ENCODE measurements at regions not wholly inside any gene's neighbourhood (a gene's known extent, or its start where the extent isn't known, plus 50 kb on each side); places are given as distances from the start of the nearest gene placed in this dataset.
"Not testable (repeated sequence)": the region's sequence is repeated elsewhere in the genome, so short reads cannot be mapped to it uniquely, and the experiment has no call there.

GRCh38 chr16:80104401-80104800, 436.4 kb upstream of the DYNLRB2 start:
- no peak for FAIRE-seq
- no peak for DNase-seq (ENCODE audit: insufficient read length, low spot score)
- no peak for TF ChIP-seq PAX5 (IDR thresholded peaks at IDR 0.05; ENCODE audit: insufficient read depth, low read length, severe bottlenecking)
- no peak for TF ChIP-seq POLR2A (IDR thresholded peaks at IDR 0.05; ENCODE audit: low read depth, low read length)
- no peak for TF ChIP-seq TAF1 (IDR thresholded peaks at IDR 0.05; ENCODE audit: low read depth, low read length)
- no peak for TF ChIP-seq SPI1 (IDR thresholded peaks at IDR 0.05; ENCODE audit: low read depth, low read length)

GRCh38 chr16:80103463-80103862, 437.3 kb upstream of the DYNLRB2 start:
- DNase-seq (ENCODE audit: insufficient read length, low spot score) (no peak), FAIRE-seq (no peak)
- no peak for TF ChIP-seq TAF1 (IDR thresholded peaks at IDR 0.05; ENCODE audit: low read depth, low read length)
- no peak for TF ChIP-seq PAX5 (IDR thresholded peaks at IDR 0.05; ENCODE audit: insufficient read depth, low read length, severe bottlenecking)
- TF ChIP-seq POLR2AphosphoS5 (IDR thresholded peaks at IDR 0.05; ENCODE audit: low read depth, low read length): no peak
- no peak for TF ChIP-seq POLR2A (IDR thresholded peaks at IDR 0.05; ENCODE audit: low read depth, low read length)
- TF ChIP-seq POU2F2 (IDR thresholded peaks at IDR 0.05; ENCODE audit: low read depth, low read length): no peak
- no peak for TF ChIP-seq SPI1 (IDR thresholded peaks at IDR 0.05; ENCODE audit: low read depth, low read length)

GRCh38 chr16:80100846-80101451, 439.8 kb upstream of the DYNLRB2 start:
- TF ChIP-seq TAF1 (IDR thresholded peaks at IDR 0.05; ENCODE audit: low read depth, low read length) (no peak), POLR2AphosphoS5 (IDR thresholded peaks at IDR 0.05; ENCODE audit: low read depth, low read length) (no peak), POLR2A (IDR thresholded peaks at IDR 0.05; ENCODE audit: low read depth, low read length) (no peak), POU2F2 (IDR thresholded peaks at IDR 0.05; ENCODE audit: low read depth, low read length) (no peak), SPI1 (IDR thresholded peaks at IDR 0.05; ENCODE audit: low read depth, low read length) (no peak), PAX5 (IDR thresholded peaks at IDR 0.05; ENCODE audit: insufficient read depth, low read length, severe bottlenecking) (no peak)
- no peak for FAIRE-seq
- DNase-seq (ENCODE audit: insufficient read length, low spot score): no peak

- no peak for DNase-seq (ENCODE audit: insufficient read length, low spot score)
- FAIRE-seq: no peak
- TF ChIP-seq TAF1 (IDR thresholded peaks at IDR 0.05; ENCODE audit: low read depth, low read length): no peak
- TF ChIP-seq PAX5 (IDR thresholded peaks at IDR 0.05; ENCODE audit: insufficient read depth, low read length, severe bottlenecking): no peak
- no peak for TF ChIP-seq POLR2A (IDR thresholded peaks at IDR 0.05; ENCODE audit: low read depth, low read length)
- no peak for TF ChIP-seq POLR2AphosphoS5 (IDR thresholded peaks at IDR 0.05; ENCODE audit: low read depth, low read length)
- no peak for TF ChIP-seq POU2F2 (IDR thresholded peaks at IDR 0.05; ENCODE audit: low read depth, low read length)
- TF ChIP-seq SPI1 (IDR thresholded peaks at IDR 0.05; ENCODE audit: low read depth, low read length): no peak
These were observed 440.6 kb upstream of the DYNLRB2 start for GRCh38 chr16:80100186-80100585.

- no peak for FAIRE-seq
- no peak for DNase-seq (ENCODE audit: insufficient read length, low spot score)
- TF ChIP-seq PAX5 (IDR thresholded peaks at IDR 0.05; ENCODE audit: insufficient read depth, low read length, severe bottlenecking): no peak
- TF ChIP-seq SPI1 (IDR thresholded peaks at IDR 0.05; ENCODE audit: low read depth, low read length): no peak
- TF ChIP-seq POLR2A (IDR thresholded peaks at IDR 0.05; ENCODE audit: low read depth, low read length): no peak
- no peak for TF ChIP-seq TAF1 (IDR thresholded peaks at IDR 0.05; ENCODE audit: low read depth, low read length)
- no peak for TF ChIP-seq POU2F2 (IDR thresholded peaks at IDR 0.05; ENCODE audit: low read depth, low read length)
These were observed 443.7 kb upstream of the DYNLRB2 start for GRCh38 chr16:80097098-80097497.

GRCh38 chr16:80092681-80093080, 448.1 kb upstream of the DYNLRB2 start:
- TF ChIP-seq TAF1 (IDR thresholded peaks at IDR 0.05; ENCODE audit: low read depth, low read length) (no peak), PAX5 (IDR thresholded peaks at IDR 0.05; ENCODE audit: insufficient read depth, low read length, severe bottlenecking) (no peak), POLR2A (IDR thresholded peaks at IDR 0.05; ENCODE audit: low read depth, low read length) (no peak), SPI1 (IDR thresholded peaks at IDR 0.05; ENCODE audit: low read depth, low read length) (no peak), POLR2AphosphoS5 (IDR thresholded peaks at IDR 0.05; ENCODE audit: low read depth, low read length) (no peak), POU2F2 (IDR thresholded peaks at IDR 0.05; ENCODE audit: low read depth, low read length) (no peak)
- DNase-seq (ENCODE audit: insufficient read length, low spot score) (no peak), FAIRE-seq (no peak)

- not testable (repeated sequence) for FAIRE-seq; DNase-seq (ENCODE audit: insufficient read length, low spot score)
These were observed 449.3 kb upstream of the DYNLRB2 start for GRCh38 chr16:80091453-80091852.

GRCh38 chr16:80085606-80086005, 455.2 kb upstream of the DYNLRB2 start:
- TF ChIP-seq SPI1 (IDR thresholded peaks at IDR 0.05; ENCODE audit: low read depth, low read length): no peak
- no peak for TF ChIP-seq TAF1 (IDR thresholded peaks at IDR 0.05; ENCODE audit: low read depth, low read length)
- TF ChIP-seq POLR2AphosphoS5 (IDR thresholded peaks at IDR 0.05; ENCODE audit: low read depth, low read length): no peak
- no peak for TF ChIP-seq PAX5 (IDR thresholded peaks at IDR 0.05; ENCODE audit: insufficient read depth, low read length, severe bottlenecking)
- FAIRE-seq (no peak), DNase-seq (ENCODE audit: insufficient read length, low spot score) (no peak)

GRCh38 chr16:80084614-80085013, 456.2 kb upstream of the DYNLRB2 start:
- DNase-seq (ENCODE audit: insufficient read length, low spot score): no peak
- TF ChIP-seq POLR2A (IDR thresholded peaks at IDR 0.05; ENCODE audit: low read depth, low read length) (no peak), POU2F2 (IDR thresholded peaks at IDR 0.05; ENCODE audit: low read depth, low read length) (no peak), PAX5 (IDR thresholded peaks at IDR 0.05; ENCODE audit: insufficient read depth, low read length, severe bottlenecking) (no peak), TAF1 (IDR thresholded peaks at IDR 0.05; ENCODE audit: low read depth, low read length) (no peak), POLR2AphosphoS5 (IDR thresholded peaks at IDR 0.05; ENCODE audit: low read depth, low read length) (no peak), SPI1 (IDR thresholded peaks at IDR 0.05; ENCODE audit: low read depth, low read length) (no peak)
- no peak for FAIRE-seq

GRCh38 chr16:80084163-80084562, 456.6 kb upstream of the DYNLRB2 start:
- no peak for TF ChIP-seq POLR2AphosphoS5 (IDR thresholded peaks at IDR 0.05; ENCODE audit: low read depth, low read length)
- TF ChIP-seq POLR2A (IDR thresholded peaks at IDR 0.05; ENCODE audit: low read depth, low read length): no peak
- TF ChIP-seq PAX5 (IDR thresholded peaks at IDR 0.05; ENCODE audit: insufficient read depth, low read length, severe bottlenecking): no peak
- no peak for TF ChIP-seq POU2F2 (IDR thresholded peaks at IDR 0.05; ENCODE audit: low read depth, low read length)
- TF ChIP-seq TAF1 (IDR thresholded peaks at IDR 0.05; ENCODE audit: low read depth, low read length): no peak
- DNase-seq (ENCODE audit: insufficient read length, low spot score) (no peak), FAIRE-seq (no peak)
